Retinal pigment epithelial cell (primary cell): ENCODE measurements at regions not wholly inside any gene's neighbourhood (a gene's known extent, or its start where the extent isn't known, plus 50 kb on each side); places are given as distances from the start of the nearest gene placed in this dataset.
"Not testable (repeated sequence)": the region's sequence is repeated elsewhere in the genome, so short reads cannot be mapped to it uniquely, and the experiment has no call there.

Experiments
- DNase-seq: peaks from one replicate; pipeline ENCODE4 v3.0.0-alpha.2; 2010; ENCODE audit warnings: low read depth
- H3K4me3 ChIP-seq: 2 replicates; pipeline ENCODE4 v1.5.1; 2011; ENCODE audit warnings: mild to moderate bottlenecking, low read length, control low read depth, moderate library complexity
- TF ChIP-seq, protein P1 (sequence below): conservative IDR thresholded peaks from 2 replicates; pipeline ENCODE4 v1.5.1; 2011; ENCODE audit warnings: low read depth, low read length, control low read depth, inconsistent platforms

- TF ChIP-seq, protein P1, sequence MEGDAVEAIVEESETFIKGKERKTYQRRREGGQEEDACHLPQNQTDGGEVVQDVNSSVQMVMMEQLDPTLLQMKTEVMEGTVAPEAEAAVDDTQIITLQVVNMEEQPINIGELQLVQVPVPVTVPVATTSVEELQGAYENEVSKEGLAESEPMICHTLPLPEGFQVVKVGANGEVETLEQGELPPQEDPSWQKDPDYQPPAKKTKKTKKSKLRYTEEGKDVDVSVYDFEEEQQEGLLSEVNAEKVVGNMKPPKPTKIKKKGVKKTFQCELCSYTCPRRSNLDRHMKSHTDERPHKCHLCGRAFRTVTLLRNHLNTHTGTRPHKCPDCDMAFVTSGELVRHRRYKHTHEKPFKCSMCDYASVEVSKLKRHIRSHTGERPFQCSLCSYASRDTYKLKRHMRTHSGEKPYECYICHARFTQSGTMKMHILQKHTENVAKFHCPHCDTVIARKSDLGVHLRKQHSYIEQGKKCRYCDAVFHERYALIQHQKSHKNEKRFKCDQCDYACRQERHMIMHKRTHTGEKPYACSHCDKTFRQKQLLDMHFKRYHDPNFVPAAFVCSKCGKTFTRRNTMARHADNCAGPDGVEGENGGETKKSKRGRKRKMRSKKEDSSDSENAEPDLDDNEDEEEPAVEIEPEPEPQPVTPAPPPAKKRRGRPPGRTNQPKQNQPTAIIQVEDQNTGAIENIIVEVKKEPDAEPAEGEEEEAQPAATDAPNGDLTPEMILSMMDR, result no peak
- no peak for DNase-seq
- H3K4me3 ChIP-seq, result no peak overlapping the region
Observed at GRCh38 chr11:98365941-98366340, 654.8 kb upstream of the CNTN5 start.

- TF ChIP-seq, protein P1, result no peak
- no peak for DNase-seq
Observed at GRCh38 chr11:98390391-98390790, 630.4 kb upstream of the CNTN5 start.

GRCh38 chr11:98394500-98394899 is 626.2 kb upstream of the CNTN5 start:
- DNase-seq, H3K4me3 ChIP-seq: not testable (repeated sequence)

More at GRCh38 chr11:98390391-98390790, 630.4 kb upstream of the CNTN5 start:
- no peak overlapping the region for H3K4me3 ChIP-seq

- TF ChIP-seq, protein P1, result no peak
- no peak for DNase-seq
- H3K4me3 ChIP-seq, result no peak overlapping the region
Observed at GRCh38 chr11:98398508-98398907, 622.2 kb upstream of the CNTN5 start.

DNA sequence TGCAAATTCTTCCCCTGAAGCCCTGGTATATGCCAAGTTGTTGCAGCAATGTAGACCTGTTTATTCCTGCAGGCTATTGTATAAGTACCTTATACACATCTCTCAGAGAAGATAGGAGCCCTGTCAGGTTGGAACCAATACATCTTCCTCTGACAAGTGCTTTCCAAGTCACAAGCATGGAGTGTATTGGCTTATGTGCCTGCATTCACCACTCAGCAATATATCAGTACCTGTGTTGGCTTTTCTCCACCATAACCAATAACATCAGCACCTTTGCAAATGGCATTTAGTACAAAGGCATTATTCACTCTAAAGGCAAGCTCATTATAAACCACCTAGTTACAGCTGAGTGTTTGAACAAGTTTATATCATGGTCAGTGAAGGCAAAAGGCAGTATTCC is 611.7 kb upstream of the CNTN5 start:
- TF ChIP-seq, protein P1, result no peak
- DNase-seq, result no peak

GRCh38 chr11:98411777-98412176 is 609.0 kb upstream of the CNTN5 start:
- no peak overlapping the region for H3K4me3 ChIP-seq
- TF ChIP-seq, protein P1, result no peak

More for the DNA sequence above, 611.7 kb upstream of the CNTN5 start:
- no peak overlapping the region for H3K4me3 ChIP-seq

GRCh38 chr11:98417256-98417755 is 603.4 kb upstream of the CNTN5 start:
- no peak overlapping the region for H3K4me3 ChIP-seq
- no peak for DNase-seq
- TF ChIP-seq, protein P1, result no peak

More at GRCh38 chr11:98411777-98412176, 609.0 kb upstream of the CNTN5 start:
- DNase-seq, result no peak
